Esophagus muscularis mucosa (tissue), 4 donors: ENCODE measurements at regions not wholly inside any gene's neighbourhood (a gene's known extent, or its start where the extent isn't known, plus 50 kb on each side); places are given as distances from the start of the nearest gene placed in this dataset.

ENCODE experiments used
- DNase-seq: peaks from one replicate; pipeline ENCODE4 v3.0.0-alpha.2; 2017; ENCODE audit errors: extremely low spot score
- H3K27ac ChIP-seq, 4 donors: fragments of 200-600 bp; sonication (generic); replicated peaks in 1 of 4; 1 replicate in 3 of 4; 2 replicates in 1 of 4; pipeline ENCODE4 v1.5.1; 2016 to 2019; ENCODE audit warnings: mild to moderate bottlenecking in 1 of 4
- H3K27me3 ChIP-seq, 4 donors: fragments of 200-600 bp; sonication (generic); one replicate each; pipeline versions ENCODE4 v1.5.1 to v1.6.0; 2016 to 2019
- H3K36me3 ChIP-seq, 4 donors: fragments of 200-600 bp; sonication (generic); one replicate each; pipeline ENCODE4 v1.5.1; 2016 to 2019
- H3K4me1 ChIP-seq, 4 donors: fragments of 200-600 bp; sonication (generic); one replicate each; pipeline ENCODE4 v1.5.1; 2016 to 2019
- H3K4me3 ChIP-seq, 4 donors: fragments of 200-600 bp; sonication (generic); 1 replicate in 2 of 4; 2 replicates in 2 of 4; pipeline ENCODE4 v1.5.1; 2016 to 2019; ENCODE audit warnings: mild to moderate bottlenecking in 4 of 4, moderate library complexity in 1 of 4
- H3K9me3 ChIP-seq, 4 donors: fragments of 200-600 bp; sonication (generic); 1 replicate in 3 of 4; 2 replicates in 1 of 4; pipeline ENCODE4 v1.5.1; 2016 to 2019
- EP300 ChIP-seq: sonication (generic); formaldehyde crosslinking; IDR thresholded peaks from one replicate; pipeline ENCODE4 v1.6.1; 2017; ENCODE audit warnings: antibody characterized with exemption
- POLR2A ChIP-seq: fragments of 450-650 bp; IDR thresholded peaks from one replicate; pipeline ENCODE4 v1.6.1; 2017; ENCODE audit warnings: antibody characterized with exemption, moderate library complexity, mild to moderate bottlenecking, low read depth
- POLR2AphosphoS5 ChIP-seq, 2 donors: sonication (generic); formaldehyde crosslinking; IDR thresholded peaks; one replicate each; pipeline ENCODE4 v1.6.1; 2017; ENCODE audit warnings: antibody characterized with exemption in 2 of 2
- WGBS: methylation state at CpG from one replicate; pipeline ENCODE4 v1.1.5; 2018; 5-methylcytosine and 5-hydroxymethylcytosine counted together
- intact Hi-C: fragments of 100-400 bp; cut with DNase I; formaldehyde crosslinking; loops from one replicate; pipeline ENCODE4 v1.15.1; 2023
- TF ChIP-seq, protein P1 (sequence below), 3 experiments: fragments of 200-600 bp in 2 of 3; fragments of 450-650 bp in 1 of 3; sonication (generic) in 2 of 3; IDR thresholded peaks; one replicate each; pipeline ENCODE4 v1.5.1; 2017 to 2019; ENCODE audit warnings: antibody characterized with exemption in 3 of 3, mild to moderate bottlenecking in 2 of 3, moderate library complexity in 1 of 3

DNA sequence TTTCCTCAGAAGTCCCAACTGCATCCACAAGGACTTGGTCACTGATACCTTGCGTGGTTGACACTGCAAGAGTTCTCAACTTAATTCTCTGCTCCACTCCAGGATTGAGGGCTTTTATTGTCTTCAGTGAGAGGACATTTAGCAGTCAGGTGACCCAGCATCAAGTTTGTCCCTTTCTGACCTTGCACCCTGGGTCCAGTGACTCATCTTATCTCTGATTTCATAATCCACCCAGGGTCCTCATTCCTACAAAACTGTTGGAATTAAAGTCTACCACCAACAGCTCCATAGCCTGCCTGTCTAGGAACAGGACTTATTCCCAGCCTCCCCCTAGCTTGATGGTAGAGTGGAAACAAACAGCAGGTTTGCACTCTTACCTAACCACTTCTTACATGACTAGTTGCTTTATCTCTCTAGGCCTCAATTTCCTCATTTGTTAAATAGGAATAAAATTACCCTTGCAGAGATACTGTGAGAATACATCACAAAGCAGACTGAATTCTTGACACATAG, 151.3 kb upstream of the LPP start:
- H3K36me3 ChIP-seq = no peaks in the 10 kb centered on the region
- intact Hi-C loops = no loop called here
- WGBS = 100% methylated on average over 1 of the region's 1 CpG
- no peak for TF ChIP-seq POLR2A
- TF ChIP-seq, protein P1, sequence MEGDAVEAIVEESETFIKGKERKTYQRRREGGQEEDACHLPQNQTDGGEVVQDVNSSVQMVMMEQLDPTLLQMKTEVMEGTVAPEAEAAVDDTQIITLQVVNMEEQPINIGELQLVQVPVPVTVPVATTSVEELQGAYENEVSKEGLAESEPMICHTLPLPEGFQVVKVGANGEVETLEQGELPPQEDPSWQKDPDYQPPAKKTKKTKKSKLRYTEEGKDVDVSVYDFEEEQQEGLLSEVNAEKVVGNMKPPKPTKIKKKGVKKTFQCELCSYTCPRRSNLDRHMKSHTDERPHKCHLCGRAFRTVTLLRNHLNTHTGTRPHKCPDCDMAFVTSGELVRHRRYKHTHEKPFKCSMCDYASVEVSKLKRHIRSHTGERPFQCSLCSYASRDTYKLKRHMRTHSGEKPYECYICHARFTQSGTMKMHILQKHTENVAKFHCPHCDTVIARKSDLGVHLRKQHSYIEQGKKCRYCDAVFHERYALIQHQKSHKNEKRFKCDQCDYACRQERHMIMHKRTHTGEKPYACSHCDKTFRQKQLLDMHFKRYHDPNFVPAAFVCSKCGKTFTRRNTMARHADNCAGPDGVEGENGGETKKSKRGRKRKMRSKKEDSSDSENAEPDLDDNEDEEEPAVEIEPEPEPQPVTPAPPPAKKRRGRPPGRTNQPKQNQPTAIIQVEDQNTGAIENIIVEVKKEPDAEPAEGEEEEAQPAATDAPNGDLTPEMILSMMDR (IDR thresholded peaks at IDR 0.05) = no peak
- no peak for TF ChIP-seq POLR2AphosphoS5 (IDR thresholded peaks at IDR 0.05)
- TF ChIP-seq EP300 = no peak
- peaks cover 0 to 7% (median 3%) of the 10 kb centered on the region in 4 donors for H3K4me1 ChIP-seq
- H3K27me3 ChIP-seq = no peaks in the 10 kb centered on the region
- H3K27ac ChIP-seq = no peak overlapping the region
- no peak overlapping the region for H3K4me3 ChIP-seq
- H3K9me3 ChIP-seq = no peaks in the 10 kb centered on the region
- no peak for DNase-seq

DNA sequence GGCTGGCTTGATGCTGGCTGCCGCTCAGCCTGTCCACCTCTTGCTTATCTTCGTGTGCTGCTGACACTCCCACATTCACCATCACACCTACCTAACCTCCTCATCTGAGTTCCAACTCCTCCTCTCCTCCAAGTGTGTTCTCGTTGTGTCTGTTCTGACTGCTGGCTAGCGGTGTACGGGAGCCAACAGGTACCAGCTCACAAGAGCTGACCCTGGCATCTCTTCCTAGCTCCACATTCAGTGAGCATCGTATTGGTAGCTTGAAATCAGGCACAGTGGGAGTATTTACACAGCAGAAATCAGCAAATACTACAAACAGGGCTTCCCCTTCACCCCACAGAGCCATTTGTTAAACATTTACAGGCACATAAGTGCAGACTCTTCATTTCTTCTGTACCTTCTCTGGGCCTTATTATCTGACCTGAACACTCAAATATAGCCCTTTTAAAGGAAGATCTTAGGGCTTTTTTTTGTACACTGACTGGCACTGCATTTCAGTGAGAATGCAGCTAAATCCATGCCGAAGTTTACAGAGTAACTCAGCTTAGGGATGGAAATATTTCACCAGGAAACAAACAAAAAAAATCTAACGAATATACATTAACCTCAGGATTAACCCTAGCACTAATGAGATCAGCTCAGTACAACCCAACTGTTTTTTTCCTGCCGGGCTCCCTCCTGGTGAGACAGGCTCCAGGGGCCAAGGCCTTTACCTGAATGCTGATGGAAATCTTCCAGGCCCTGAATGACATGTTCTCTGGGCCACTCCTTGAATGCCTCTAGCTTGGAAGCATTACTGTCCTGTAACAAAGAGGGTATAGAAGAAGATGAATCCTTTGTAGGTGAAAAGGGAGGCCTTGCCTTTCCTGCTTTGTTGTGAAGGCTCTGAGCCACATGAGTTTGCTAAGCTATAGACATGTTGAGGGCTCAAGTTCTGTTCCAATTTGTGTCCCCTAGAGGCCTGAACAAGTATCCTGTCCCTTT, 150.5 kb upstream of the LPP start:
- Histone ChIP-seq H3K27ac (no peak overlapping the region), H3K36me3 (no peaks in the 10 kb centered on the region), H3K27me3 (no peaks in the 10 kb centered on the region), H3K4me3 (no peak overlapping the region), H3K9me3 (no peaks in the 10 kb centered on the region), H3K4me1 (peaks cover 0 to 7% (median 3%) of the 10 kb centered on the region in 4 donors)
- TF ChIP-seq, protein P1 (IDR thresholded peaks at IDR 0.05) = no peak
- TF ChIP-seq POLR2A (no peak), POLR2AphosphoS5 (IDR thresholded peaks at IDR 0.05) (no peak), EP300 (no peak)
- WGBS = 86% methylated on average over 9 of the region's 9 CpGs
- no peak for DNase-seq
- intact Hi-C loops = no loop called here

DNA sequence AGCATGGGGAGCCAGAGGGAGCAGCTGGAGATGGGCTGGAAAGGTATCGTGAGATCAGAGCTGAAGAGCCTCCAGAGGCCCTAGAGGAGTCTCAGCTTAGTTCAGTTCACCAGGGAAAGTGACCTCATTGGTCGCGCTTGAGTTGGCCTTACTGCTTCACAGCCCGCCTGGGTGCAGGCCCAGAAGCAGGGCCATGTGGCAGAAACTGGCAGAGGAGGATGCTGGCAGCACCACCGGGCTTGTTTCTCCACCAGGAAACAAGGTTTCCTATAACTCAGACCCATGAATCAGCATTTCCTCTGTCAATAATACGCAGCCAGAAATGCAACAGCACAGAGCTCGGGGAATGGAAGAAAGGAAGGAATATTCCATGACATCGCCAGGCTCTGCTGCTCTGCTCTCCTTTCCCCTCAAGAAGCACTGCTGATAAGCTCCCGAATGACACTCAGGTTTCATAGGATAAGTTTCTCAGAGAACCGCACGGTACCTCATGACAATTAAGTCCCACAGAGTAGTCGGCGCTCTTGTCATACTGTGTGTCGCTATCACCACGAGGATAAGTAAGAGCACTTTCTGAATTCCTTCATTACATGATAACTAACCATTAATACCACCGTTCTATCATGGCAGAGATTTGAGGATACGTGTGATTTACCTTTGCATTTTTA, 147.1 kb upstream of the LPP start:
- intact Hi-C loops = no loop called here
- 82% methylated on average over 17 of the region's 17 CpGs for WGBS
- Histone ChIP-seq H3K4me1 (no peaks in the 10 kb centered on the region), H3K9me3 (peaks cover 0 to 11% (median 0%) of the 10 kb centered on the region in 4 donors), H3K4me3 (no peak overlapping the region), H3K36me3 (no peaks in the 10 kb centered on the region), H3K27ac (no peak overlapping the region), H3K27me3 (no peaks in the 10 kb centered on the region)
- DNase-seq = no peak
- no peak for TF ChIP-seq POLR2AphosphoS5 (IDR thresholded peaks at IDR 0.05)
- TF ChIP-seq, protein P1 (IDR thresholded peaks at IDR 0.05) = no peak
- no peak for TF ChIP-seq EP300
- TF ChIP-seq POLR2A = no peak

DNA sequence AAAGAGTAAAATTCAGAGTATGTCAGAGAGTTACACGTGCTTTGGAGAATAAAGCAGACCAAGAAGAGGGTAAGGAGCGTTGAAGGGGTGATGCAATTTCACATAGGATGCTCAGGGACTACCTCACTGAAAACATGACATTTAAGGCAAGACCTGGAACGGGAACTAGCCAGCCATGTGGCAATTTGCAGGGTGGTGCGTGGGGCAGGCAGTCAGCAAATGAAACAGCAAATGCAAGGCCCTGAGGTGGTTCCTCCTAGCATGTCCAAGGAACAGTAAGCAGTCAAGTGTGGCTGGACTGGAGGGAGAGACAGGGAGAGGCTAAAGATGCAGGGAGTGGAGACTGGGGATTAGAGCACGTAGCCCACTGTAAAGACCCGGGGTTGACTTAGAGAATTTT, 146.1 kb upstream of the LPP start:
- 89% methylated on average over 6 of the region's 6 CpGs for WGBS
- no peak for DNase-seq
- Histone ChIP-seq H3K36me3 (no peaks in the 10 kb centered on the region), H3K4me3 (no peak overlapping the region), H3K4me1 (no peaks in the 10 kb centered on the region), H3K27ac (no peak overlapping the region), H3K27me3 (no peaks in the 10 kb centered on the region), H3K9me3 (peaks cover 0 to 11% (median 0%) of the 10 kb centered on the region in 4 donors)
- TF ChIP-seq POLR2AphosphoS5 (IDR thresholded peaks at IDR 0.05) (no peak), EP300 (no peak), POLR2A (no peak)
- TF ChIP-seq, protein P1 (IDR thresholded peaks at IDR 0.05) = no peak
- intact Hi-C loops = no loop called here
